ENCODE measurements at regions not wholly inside any gene's neighbourhood (a gene's known extent, or its start where the extent isn't known, plus 50 kb on each side); places are given as distances from the start of the nearest gene placed in this dataset.

- TF ChIP-seq CTCF (conservative IDR thresholded peaks at IDR 0.05; ENCODE audit: low read depth in 2 of 2), result no peak
- TF ChIP-seq REST (IDR thresholded peaks at IDR 0.05; ENCODE audit: unreplicated experiment), result no peak
- no peak for TF ChIP-seq EZH2 (IDR thresholded peaks at IDR 0.05; ENCODE audit: low read depth, unreplicated experiment)
- TF ChIP-seq POLR2AphosphoS5 (IDR thresholded peaks at IDR 0.05; ENCODE audit: low read depth), result no peak
- no peak for TF ChIP-seq ZNF114 (CRISPR knock-in tag; IDR thresholded peaks at IDR 0.05)
- no peak for TF ChIP-seq EZH2phosphoT487 (IDR thresholded peaks at IDR 0.05; ENCODE audit: unreplicated experiment)
Measured at GRCh38 chr5:2249026-2249425, 366.3 kb upstream of the IRX4 start.

Data from GM23338 (cell line).